ENCODE measurements at regions not wholly inside any gene's neighbourhood (a gene's known extent, or its start where the extent isn't known, plus 50 kb on each side); places are given as distances from the start of the nearest gene placed in this dataset.

DNA sequence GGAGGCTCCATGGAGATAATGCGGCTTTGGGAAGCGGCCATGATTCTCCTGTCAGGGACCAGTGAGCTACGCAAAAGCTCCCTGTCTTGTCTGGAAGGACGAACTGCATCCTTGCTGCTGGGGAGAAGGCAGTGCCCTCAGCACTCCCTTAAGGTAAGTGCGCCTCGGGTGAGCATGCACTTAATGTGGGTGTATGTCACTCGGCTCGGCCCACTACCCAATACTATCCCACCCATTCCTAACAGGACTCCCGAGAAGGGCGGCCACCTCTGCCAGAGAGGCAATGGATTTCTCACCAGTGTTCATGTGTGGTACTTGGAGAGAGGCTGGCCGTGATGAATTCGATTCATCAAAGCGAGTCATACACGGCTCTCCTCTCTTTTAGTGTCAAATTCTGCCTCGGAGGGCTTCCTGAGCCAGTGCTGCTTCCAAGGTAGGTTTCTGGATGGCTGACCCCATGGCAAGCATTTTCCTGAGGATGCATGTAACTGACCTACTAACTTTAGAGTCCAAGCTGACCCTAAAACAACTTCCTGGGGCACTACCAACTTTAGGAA is 151.7 kb upstream of the RTL1 start:
- intact Hi-C loops (cut with DNase I) = no loop called here
- Histone ChIP-seq H3K27ac (no peak overlapping the region), H3K36me3 (no peaks in the 10 kb centered on the region), H3K4me1 (no peaks in the 10 kb centered on the region), H3K4me3 (no peak overlapping the region), H3K9me3 (no peaks in the 10 kb centered on the region), H3K27me3 (ENCODE audit: low read depth) (peaks cover 3% of the 10 kb centered on the region)
- TF ChIP-seq, protein P1, sequence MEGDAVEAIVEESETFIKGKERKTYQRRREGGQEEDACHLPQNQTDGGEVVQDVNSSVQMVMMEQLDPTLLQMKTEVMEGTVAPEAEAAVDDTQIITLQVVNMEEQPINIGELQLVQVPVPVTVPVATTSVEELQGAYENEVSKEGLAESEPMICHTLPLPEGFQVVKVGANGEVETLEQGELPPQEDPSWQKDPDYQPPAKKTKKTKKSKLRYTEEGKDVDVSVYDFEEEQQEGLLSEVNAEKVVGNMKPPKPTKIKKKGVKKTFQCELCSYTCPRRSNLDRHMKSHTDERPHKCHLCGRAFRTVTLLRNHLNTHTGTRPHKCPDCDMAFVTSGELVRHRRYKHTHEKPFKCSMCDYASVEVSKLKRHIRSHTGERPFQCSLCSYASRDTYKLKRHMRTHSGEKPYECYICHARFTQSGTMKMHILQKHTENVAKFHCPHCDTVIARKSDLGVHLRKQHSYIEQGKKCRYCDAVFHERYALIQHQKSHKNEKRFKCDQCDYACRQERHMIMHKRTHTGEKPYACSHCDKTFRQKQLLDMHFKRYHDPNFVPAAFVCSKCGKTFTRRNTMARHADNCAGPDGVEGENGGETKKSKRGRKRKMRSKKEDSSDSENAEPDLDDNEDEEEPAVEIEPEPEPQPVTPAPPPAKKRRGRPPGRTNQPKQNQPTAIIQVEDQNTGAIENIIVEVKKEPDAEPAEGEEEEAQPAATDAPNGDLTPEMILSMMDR (IDR thresholded peaks at IDR 0.05) = no peak
- ATAC-seq (no peak), DNase-seq (no peak)

DNA sequence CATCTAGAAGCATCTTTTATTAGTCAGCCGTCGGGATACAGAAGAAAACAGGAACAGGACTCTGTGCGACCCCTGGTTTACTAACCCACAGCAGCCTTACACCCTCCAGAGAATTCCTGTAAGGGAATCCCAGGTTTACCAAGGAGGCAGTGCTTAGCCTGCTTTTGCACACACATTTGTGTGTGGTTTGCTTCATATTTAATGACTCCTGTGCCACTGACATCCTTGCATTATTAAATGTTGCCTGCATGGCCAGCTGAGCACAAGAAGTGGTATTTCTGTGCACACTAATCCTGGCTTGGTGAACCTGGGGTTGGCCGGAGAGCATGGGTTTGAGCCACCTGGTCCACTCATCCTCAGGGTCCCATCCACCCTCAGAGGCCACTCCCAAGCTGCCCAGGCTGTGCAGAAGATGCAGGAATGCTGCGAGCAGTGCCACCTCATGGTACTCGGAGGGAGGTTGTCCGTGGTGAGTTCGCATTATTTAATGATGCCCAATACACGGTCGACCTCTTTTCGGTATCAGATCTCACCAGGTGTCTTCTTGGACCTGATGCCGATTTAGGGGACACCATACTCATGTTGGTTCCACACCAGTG is 152.4 kb upstream of the RTL1 start:
- intact Hi-C loops (cut with DNase I) = no loop called here
- DNase-seq = no peak
- TF ChIP-seq, protein P1 (IDR thresholded peaks at IDR 0.05) = no peak
- no peak overlapping the region for H3K27ac ChIP-seq
- no peak overlapping the region for H3K4me3 ChIP-seq
- no peaks in the 10 kb centered on the region for H3K36me3 ChIP-seq
- H3K4me1 ChIP-seq = no peaks in the 10 kb centered on the region
- ATAC-seq = no peak
- H3K9me3 ChIP-seq = no peaks in the 10 kb centered on the region
- H3K27me3 ChIP-seq (ENCODE audit: low read depth) = peaks cover 3% of the 10 kb centered on the region

DNA sequence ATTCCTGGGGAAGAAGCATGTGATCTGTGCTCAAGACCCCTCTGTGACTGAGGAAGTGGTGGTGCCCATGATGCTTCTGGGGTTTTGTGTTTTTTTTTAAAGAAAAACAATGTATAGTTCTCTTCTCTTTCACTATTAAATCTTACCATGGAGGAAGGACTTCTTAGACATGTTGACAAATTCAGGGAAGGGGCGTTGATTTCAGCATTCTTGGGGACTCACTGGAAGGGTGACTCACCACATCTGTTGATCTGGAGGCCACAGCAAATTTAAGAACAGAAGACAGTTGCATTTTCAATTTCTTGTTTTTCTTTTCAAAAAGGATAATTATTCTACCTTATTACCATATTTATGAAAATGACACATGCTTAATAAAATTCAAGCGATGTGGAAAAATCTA is 152.9 kb upstream of the RTL1 start:
- no peaks in the 10 kb centered on the region for H3K9me3 ChIP-seq
- intact Hi-C loops (cut with DNase I) = no loop called here
- H3K27me3 ChIP-seq (ENCODE audit: low read depth) = peaks cover 3% of the 10 kb centered on the region
- H3K36me3 ChIP-seq = no peaks in the 10 kb centered on the region
- no peak overlapping the region for H3K4me3 ChIP-seq
- H3K4me1 ChIP-seq = no peaks in the 10 kb centered on the region
- no peak overlapping the region for H3K27ac ChIP-seq
- ATAC-seq (no peak), DNase-seq (no peak)
- TF ChIP-seq, protein P1 (IDR thresholded peaks at IDR 0.05) = no peak

DNA sequence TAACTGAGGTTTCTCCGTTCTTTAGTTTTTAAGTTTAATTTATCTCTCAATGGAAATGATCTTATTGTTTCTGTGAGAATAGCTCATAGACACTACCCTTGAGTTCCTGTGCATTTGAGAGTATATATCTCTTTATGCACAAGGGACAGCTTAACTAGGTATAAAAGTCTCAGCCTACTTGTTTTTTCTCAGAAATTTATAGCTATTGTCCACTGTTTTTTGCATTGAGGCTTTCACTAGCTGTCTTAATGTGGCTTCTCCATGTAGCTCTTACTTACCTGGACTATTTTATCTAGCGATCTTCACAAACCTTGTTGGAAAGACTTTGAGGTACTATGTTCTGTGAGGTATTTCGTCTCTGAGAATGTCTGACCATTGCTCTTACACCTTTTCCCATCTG is 153.9 kb upstream of the RTL1 start:
- H3K27me3 ChIP-seq (ENCODE audit: low read depth) = peaks cover 3% of the 10 kb centered on the region
- no peaks in the 10 kb centered on the region for H3K9me3 ChIP-seq
- TF ChIP-seq, protein P1 (IDR thresholded peaks at IDR 0.05) = no peak
- H3K27ac ChIP-seq = no peak overlapping the region
- H3K36me3 ChIP-seq = no peaks in the 10 kb centered on the region
- ATAC-seq = no peak
- H3K4me1 ChIP-seq = no peaks in the 10 kb centered on the region
- no peak overlapping the region for H3K4me3 ChIP-seq
- DNase-seq = no peak
- intact Hi-C loops (cut with DNase I) = no loop called here

DNA sequence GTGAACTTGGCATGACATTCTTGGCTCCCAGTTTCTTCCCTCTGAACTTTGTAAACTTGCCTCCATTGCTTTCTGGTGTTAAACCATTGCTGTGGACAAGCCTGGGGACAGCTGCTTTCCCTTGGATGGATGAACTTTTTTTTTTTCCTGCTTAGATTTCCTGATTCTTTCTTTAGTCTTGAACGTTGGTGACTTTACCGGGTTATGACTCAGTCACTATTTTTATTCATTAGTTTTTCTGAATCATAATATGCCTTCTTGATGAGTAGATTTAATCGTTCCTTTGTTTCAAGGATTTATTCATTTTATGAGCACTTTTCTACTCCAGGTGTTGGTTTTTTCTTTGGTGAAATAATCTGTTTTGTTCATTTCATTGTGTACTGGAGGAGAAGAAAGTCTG is 155.0 kb upstream of the RTL1 start:
- H3K27ac ChIP-seq = no peak overlapping the region
- no peaks in the 10 kb centered on the region for H3K36me3 ChIP-seq
- ATAC-seq = no peak

More for the DNA sequence above, 155.0 kb upstream of the RTL1 start:
- Histone ChIP-seq H3K27me3 (ENCODE audit: low read depth) (peaks cover 3% of the 10 kb centered on the region), H3K4me1 (no peaks in the 10 kb centered on the region), H3K9me3 (no peaks in the 10 kb centered on the region), H3K4me3 (no peak overlapping the region)
- intact Hi-C loops (cut with DNase I) = no loop called here
- DNase-seq = no peak
- TF ChIP-seq, protein P1 (IDR thresholded peaks at IDR 0.05) = no peak

Measured in lower lobe of right lung (tissue), 2 donors.